ENCODE measurements at regions not wholly inside any gene's neighbourhood (a gene's known extent, or its start where the extent isn't known, plus 50 kb on each side); places are given as distances from the start of the nearest gene placed in this dataset.

GRCh38 chr13:86954341-86954740 lies 716.8 kb upstream of the SLITRK5 start:
- TF ChIP-seq, protein P1, sequence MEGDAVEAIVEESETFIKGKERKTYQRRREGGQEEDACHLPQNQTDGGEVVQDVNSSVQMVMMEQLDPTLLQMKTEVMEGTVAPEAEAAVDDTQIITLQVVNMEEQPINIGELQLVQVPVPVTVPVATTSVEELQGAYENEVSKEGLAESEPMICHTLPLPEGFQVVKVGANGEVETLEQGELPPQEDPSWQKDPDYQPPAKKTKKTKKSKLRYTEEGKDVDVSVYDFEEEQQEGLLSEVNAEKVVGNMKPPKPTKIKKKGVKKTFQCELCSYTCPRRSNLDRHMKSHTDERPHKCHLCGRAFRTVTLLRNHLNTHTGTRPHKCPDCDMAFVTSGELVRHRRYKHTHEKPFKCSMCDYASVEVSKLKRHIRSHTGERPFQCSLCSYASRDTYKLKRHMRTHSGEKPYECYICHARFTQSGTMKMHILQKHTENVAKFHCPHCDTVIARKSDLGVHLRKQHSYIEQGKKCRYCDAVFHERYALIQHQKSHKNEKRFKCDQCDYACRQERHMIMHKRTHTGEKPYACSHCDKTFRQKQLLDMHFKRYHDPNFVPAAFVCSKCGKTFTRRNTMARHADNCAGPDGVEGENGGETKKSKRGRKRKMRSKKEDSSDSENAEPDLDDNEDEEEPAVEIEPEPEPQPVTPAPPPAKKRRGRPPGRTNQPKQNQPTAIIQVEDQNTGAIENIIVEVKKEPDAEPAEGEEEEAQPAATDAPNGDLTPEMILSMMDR (IDR thresholded peaks at IDR 0.05; ENCODE audit: low read length), result no peak
- no peak for TF ChIP-seq EZH2 (IDR thresholded peaks at IDR 0.05; ENCODE audit: borderline replicate concordance, low read length)

Data from OCI-LY1 (cell line).